Uterus (tissue), 3 donors: ENCODE measurements at regions not wholly inside any gene's neighbourhood (a gene's known extent, or its start where the extent isn't known, plus 50 kb on each side); places are given as distances from the start of the nearest gene placed in this dataset.

ENCODE experiments used
- DNase-seq, 2 donors: peaks; one replicate each; pipeline ENCODE4 v3.0.0-alpha.2; 2019 to 2020
- H3K27ac ChIP-seq, 2 donors: fragments of 200-600 bp; sonication (generic); 1 replicate in 1 of 2; 2 replicates in 1 of 2; pipeline ENCODE4 v1.5.1; 2016 to 2018
- H3K27me3 ChIP-seq, 2 donors: fragments of 200-600 bp; sonication (generic); one replicate each; pipeline ENCODE4 v1.5.1; 2018 to 2019; ENCODE audit warnings: control low read depth in 1 of 2
- H3K36me3 ChIP-seq, 2 donors: fragments of 200-600 bp; sonication (generic); one replicate each; pipeline ENCODE4 v1.5.1; 2019; ENCODE audit warnings: control low read depth in 1 of 2
- H3K4me1 ChIP-seq, 2 donors: fragments of 200-600 bp; sonication (generic); one replicate each; pipeline ENCODE4 v1.5.1; 2018 to 2019; ENCODE audit warnings: control low read depth in 1 of 2
- H3K4me3 ChIP-seq, 2 donors: fragments of 200-600 bp; sonication (generic); 1 replicate in 1 of 2; 2 replicates in 1 of 2; pipeline ENCODE4 v1.5.1; 2018 to 2019; ENCODE audit warnings: mild to moderate bottlenecking in 1 of 2
- H3K9me3 ChIP-seq, 2 donors: fragments of 200-600 bp; sonication (generic); one replicate each; pipeline ENCODE4 v1.5.1; 2019; ENCODE audit warnings: control low read depth in 1 of 2
- CTCF ChIP-seq, 4 experiments: fragments of 200-600 bp in 2 of 4; fragments of 450-650 bp in 2 of 4; sonication (generic) in 2 of 4; IDR thresholded peaks; one replicate each; pipeline ENCODE4 v1.5.1; 2016 to 2019; ENCODE audit warnings: antibody characterized with exemption in 4 of 4, mild to moderate bottlenecking in 2 of 4, moderate library complexity in 1 of 4
- POLR2A ChIP-seq, 2 donors: fragments of 450-650 bp; IDR thresholded peaks; one replicate each; pipeline ENCODE4 v1.6.1; 2016; ENCODE audit warnings: antibody characterized with exemption in 2 of 2, mild to moderate bottlenecking in 1 of 2, moderate library complexity in 1 of 2
- intact Hi-C: fragments of 100-400 bp; cut with DNase I; formaldehyde crosslinking; loops from one replicate; pipeline ENCODE4 v1.15.1; 2023; ENCODE audit warnings: low total_unique reads
- donor health status: DM: yes; HTN: yes; CAD: no.

- Histone ChIP-seq H3K27me3 (no peaks in the 10 kb centered on the region), H3K9me3 (no peaks in the 10 kb centered on the region), H3K27ac (no peak overlapping the region), H3K36me3 (no peaks in the 10 kb centered on the region), H3K4me1 (no peaks in the 10 kb centered on the region), H3K4me3 (no peak overlapping the region)
- DNase-seq, result no peak
- TF ChIP-seq CTCF (IDR thresholded peaks at IDR 0.05) (no peak), POLR2A (IDR thresholded peaks at IDR 0.05) (no peak)
- intact Hi-C loops, result no loop called here
These were observed 165.5 kb downstream of the ZIC1 start for GRCh38 chr3:147574621-147575020.

- H3K4me1 ChIP-seq, result no peaks in the 10 kb centered on the region
- H3K9me3 ChIP-seq, result no peaks in the 10 kb centered on the region
- no peaks in the 10 kb centered on the region for H3K36me3 ChIP-seq
- DNase-seq, result no peak
- TF ChIP-seq POLR2A (IDR thresholded peaks at IDR 0.05), result no peak
- no peak for TF ChIP-seq CTCF (IDR thresholded peaks at IDR 0.05)
- H3K4me3 ChIP-seq, result no peak overlapping the region
- no peak overlapping the region for H3K27ac ChIP-seq
- intact Hi-C loops, result no loop called here
- no peaks in the 10 kb centered on the region for H3K27me3 ChIP-seq
These were observed 166.2 kb downstream of the ZIC1 start for GRCh38 chr3:147575391-147575790.

GRCh38 chr3:147582642-147583041, 173.5 kb downstream of the ZIC1 start:
- DNase-seq, result no peak
- no peaks in the 10 kb centered on the region for H3K4me1 ChIP-seq
- no peaks in the 10 kb centered on the region for H3K27me3 ChIP-seq
- TF ChIP-seq POLR2A (IDR thresholded peaks at IDR 0.05), result no peak
- TF ChIP-seq CTCF (IDR thresholded peaks at IDR 0.05), result no peak
- no peak overlapping the region for H3K4me3 ChIP-seq
- H3K9me3 ChIP-seq, result no peaks in the 10 kb centered on the region
- no peaks in the 10 kb centered on the region for H3K36me3 ChIP-seq
- intact Hi-C loops, result no loop called here
- no peak overlapping the region for H3K27ac ChIP-seq

- intact Hi-C loops, result no loop called here
- Histone ChIP-seq H3K4me3 (no peak overlapping the region), H3K9me3 (no peaks in the 10 kb centered on the region), H3K36me3 (no peaks in the 10 kb centered on the region), H3K27me3 (no peaks in the 10 kb centered on the region), H3K4me1 (no peaks in the 10 kb centered on the region), H3K27ac (no peak overlapping the region)
- no peak for DNase-seq
- TF ChIP-seq POLR2A (IDR thresholded peaks at IDR 0.05) (no peak), CTCF (IDR thresholded peaks at IDR 0.05) (no peak)
These were observed 179.9 kb downstream of the ZIC1 start for GRCh38 chr3:147589016-147589415.

GRCh38 chr3:147604136-147604535, 195.0 kb downstream of the ZIC1 start:
- intact Hi-C loops, result no loop called here
- Histone ChIP-seq H3K36me3 (no peaks in the 10 kb centered on the region), H3K27ac (no peak overlapping the region), H3K9me3 (no peaks in the 10 kb centered on the region), H3K4me3 (no peak overlapping the region), H3K27me3 (no peaks in the 10 kb centered on the region), H3K4me1 (no peaks in the 10 kb centered on the region)
- no peak for DNase-seq
- no peak for TF ChIP-seq CTCF (IDR thresholded peaks at IDR 0.05)
